ENCODE measurements at regions not wholly inside any gene's neighbourhood (a gene's known extent, or its start where the extent isn't known, plus 50 kb on each side); places are given as distances from the start of the nearest gene placed in this dataset.

DNA sequence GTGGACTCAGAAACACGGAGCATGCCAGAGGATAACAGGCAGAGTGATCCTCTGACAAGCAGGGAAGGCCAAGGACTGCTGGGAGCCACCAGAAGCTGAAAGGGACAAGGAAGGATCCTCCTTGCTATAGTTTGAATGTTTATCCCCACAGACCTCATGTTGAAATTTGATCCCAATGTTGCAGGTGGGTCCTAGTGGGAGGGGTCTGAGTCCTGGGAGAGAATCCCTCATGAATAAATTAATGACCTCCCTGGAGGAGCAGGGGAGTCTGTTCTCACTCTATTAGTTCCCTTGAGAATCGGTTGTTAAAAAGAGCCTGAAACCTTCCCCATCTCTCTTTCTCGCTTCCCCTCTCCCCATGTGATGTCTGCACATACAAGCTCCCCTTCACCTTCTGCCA lies 124.4 kb downstream of the FBXO15 start:
- no peak for DNase-seq (ENCODE audit: low read depth in 2 of 2)

DNA sequence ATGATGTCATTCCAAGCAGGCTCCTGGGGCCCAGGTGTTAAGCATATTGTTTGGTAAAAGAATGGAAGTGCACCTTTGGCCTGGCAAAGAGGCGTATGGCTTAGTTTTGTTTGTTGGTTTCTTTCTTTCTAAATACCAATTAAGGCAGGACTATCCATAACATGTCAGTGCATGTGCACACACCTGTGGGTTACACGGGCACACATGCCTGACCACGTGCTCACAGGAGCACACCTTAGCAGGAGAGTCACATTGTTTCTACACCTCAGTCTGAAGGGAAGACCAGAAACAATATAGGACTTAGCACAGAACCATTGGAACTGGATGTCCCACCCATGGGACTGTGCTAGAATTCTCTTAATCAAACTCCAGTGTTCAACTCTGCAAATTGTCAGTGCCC lies 127.8 kb downstream of the FBXO15 start:
- no peak for DNase-seq (ENCODE audit: low read depth in 2 of 2)

DNA sequence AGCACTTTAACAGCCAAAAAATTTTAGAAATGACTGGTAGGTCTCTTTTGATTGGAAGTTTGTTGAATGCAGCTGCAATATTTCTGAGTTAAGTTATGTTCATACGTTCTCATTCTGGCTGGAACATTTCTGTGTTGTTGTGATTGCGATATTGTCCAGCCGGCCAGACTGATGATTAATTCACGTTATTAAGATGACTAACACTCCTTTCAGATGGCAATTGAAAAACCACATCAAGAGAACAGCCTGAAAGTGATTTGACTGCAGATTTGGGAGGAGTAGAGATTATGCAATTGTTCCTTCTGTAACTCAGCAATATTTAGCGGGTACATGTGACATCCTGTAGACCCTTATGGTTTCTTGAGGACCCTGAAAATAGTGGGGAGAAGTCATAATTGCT lies 133.7 kb downstream of the FBXO15 start:
- no peak for DNase-seq (ENCODE audit: low read depth in 2 of 2)

DNA sequence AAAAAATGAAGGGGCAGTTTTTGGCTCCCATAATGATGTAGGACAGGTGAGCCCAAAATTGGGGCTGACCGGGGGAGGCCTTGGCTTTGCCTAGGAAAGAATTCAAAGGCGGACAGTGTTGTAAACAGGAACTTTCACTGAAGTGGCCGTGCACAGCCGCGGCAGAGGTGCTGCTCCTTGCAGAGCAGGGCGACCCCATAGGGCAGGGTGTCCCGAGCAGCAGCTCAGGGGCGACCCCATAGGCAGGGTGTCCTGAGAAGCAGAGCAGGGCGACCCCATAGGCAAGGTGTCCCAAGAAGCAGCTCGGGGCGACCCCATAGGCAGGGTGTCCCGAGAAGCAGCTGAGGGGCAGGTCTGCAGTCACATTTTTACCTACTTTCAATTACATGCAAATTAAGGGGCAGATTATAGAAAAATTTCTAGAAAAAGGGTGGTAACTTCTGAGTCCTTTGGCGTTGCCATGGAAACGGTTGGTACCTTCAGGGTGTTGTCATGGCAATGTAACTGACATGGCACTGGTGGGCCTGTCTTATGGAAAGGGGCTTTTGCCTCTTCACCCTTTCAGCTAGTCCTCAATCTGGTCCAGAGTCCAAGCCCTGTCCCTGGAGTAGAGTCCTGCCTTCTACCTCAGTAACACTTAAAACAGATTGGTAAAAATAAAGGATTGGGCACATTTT lies 134.5 kb downstream of the FBXO15 start:
- DNase-seq (ENCODE audit: low read depth in 2 of 2): no peak

DNA sequence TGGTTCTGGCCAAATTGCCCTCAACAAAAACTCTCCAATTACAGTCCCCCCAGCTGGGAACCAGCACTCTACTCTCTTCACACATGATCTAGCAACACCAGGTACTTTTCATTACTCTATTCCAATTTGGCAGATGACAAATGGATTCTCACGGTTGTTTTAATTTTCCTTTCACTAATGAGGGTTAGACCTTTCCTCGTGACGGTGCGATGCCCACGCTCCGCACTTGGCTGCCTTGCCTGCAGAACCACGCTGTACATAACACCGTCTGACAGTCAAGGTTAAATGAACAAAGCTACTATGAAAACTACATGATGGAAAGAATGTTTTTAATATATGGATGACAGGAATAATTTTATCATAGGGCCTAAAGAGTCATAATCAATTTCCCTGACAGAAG lies 141.5 kb downstream of the FBXO15 start:
- DNase-seq (ENCODE audit: low read depth in 2 of 2): no peak

DNA sequence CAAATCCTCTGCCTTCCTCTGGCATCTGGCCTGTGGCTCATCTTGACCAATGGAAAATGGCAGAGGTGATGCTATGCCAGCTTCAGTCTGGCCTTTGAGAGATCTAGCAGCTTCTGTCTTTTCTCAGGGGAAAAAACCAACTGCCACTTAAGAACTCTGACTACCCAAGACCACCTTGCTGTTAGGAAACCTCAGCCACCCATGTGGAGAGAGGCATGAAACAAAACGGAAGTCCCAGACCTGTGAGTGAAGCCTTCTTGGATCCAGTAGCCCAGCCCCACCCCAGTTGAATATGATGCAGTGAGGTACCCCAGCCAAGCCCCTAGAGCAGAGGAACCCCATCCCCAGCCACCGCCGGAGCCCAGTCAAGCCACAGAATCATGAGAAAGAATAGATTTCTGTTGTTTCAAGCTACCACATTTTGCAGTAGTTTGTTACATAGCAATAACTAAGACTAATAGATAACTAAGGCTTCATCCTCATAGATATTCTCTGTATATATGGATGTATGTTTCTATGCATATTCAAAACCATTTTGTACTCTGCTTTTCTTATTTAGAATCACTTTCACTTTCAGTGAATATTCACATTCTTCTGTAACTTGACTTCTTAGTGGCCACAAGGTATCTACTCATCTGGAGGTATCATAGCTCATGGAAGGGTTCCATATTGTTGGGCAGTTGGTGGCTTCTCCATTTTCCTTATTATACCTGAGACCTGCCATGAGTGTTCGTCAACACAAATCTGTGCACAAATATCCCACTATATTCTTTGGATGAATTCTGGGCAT lies 142.1 kb downstream of the FBXO15 start:
- DNase-seq (ENCODE audit: low read depth in 2 of 2): no peak

DNA sequence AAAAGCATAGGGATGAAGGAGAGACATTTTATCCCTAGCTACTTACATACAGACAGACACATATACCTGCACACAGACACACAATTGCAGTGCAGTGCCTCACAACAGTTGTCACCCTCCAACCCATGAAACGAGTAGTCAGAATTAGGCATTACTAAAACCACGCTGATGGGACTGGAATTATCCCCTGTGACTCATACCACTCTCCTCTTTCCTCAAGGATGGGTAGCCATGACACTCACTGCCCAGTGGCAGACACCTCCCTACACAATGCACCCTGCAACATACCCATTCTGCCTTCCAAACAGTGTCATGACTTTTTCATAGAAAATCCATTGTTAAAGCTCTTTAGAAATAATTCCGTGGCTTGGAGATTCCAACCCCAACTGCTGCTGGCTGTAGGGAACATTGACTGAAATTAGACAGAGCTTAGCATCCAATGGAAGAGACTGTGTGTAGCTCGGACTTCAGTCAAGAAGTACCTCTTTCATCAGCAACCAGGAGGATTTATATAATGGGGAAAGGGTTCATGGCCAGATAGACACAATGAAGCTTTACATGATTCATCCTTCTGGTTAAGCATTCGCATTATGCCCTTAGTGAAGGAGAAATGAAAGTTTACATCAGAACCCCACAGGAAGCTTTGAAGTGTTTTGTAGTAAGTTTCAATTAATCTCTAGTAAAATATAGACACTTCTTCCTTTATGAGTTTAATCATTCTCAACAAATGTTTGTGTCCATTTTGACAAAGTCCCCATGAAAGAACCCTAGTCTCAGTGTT lies 155.2 kb downstream of the FBXO15 start:
- DNase-seq (ENCODE audit: low read depth in 2 of 2): no peak

DNA sequence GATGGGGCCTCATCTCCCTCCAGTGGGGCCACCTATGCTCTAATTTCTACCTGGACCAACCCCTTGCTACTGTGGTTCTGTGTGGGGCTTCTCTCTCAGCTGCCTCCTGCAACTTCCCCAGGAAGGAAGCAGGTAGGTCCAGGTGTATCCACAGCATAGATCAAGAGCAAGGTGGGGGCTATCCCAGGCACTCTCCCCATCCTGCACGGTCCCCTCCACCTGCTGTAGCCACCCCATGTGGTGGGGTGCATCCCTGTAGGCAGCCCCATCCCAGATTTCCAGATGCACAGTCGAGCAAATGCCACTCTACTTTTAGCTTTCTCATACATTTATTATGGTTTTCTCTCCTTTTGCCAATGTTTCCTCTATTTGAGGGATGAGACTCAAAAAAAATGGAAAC lies 156.1 kb downstream of the FBXO15 start:
- no peak for DNase-seq (ENCODE audit: low read depth in 2 of 2)

DNA sequence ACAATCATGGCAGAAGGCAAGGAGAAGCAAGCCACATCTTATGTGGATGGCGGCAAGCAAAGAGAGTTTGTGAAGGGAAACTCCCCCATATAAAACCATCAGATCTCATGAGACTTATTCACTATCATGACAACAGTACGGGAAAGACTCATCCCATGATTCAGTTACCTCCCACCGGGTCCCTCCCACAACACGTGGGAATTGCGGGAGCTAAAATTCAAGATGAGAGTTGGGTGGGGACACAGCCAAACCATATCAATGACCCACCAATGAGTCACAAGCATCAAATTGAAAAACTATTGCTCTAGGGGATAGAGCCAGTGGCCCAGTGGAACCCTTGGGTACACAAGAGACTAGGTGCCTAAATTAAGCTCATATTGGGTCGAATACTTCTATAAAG lies 157.4 kb downstream of the FBXO15 start:
- no peak for DNase-seq (ENCODE audit: low read depth in 2 of 2)

DNA sequence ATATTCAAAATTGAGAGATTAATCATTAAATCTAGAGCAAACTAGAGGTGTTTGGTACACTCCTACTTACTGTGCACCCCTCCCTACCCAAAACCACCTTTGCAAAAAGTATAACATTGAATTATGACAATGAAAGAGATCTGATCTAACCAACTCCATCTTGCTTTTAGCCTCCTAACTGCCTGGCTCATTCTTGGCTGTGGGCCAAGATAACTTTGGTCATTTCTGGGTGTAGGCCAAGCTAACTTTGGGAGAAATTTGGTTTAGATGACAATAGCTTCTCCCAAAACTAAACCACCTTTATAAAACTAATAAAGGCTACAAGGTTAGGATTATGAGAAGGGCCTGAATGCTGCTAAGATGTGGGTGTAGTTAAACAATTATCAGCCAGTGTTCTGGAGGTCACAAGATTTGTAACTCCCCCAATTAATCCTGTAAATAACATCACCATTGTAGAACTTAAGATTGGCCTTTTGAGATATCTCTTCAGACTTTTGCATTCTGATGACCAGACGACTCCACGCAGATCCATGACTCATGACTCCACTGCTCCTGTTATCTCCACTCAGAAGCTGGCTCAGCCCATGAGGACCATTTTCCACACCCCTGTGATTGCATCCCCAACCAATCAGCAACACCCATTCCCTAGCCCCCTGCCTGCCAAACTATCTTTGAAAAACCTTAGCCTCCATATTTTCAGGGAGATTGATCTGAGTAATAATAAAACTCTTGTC lies 160.2 kb downstream of the FBXO15 start:
- no peak for DNase-seq (ENCODE audit: low read depth in 2 of 2)

DNA sequence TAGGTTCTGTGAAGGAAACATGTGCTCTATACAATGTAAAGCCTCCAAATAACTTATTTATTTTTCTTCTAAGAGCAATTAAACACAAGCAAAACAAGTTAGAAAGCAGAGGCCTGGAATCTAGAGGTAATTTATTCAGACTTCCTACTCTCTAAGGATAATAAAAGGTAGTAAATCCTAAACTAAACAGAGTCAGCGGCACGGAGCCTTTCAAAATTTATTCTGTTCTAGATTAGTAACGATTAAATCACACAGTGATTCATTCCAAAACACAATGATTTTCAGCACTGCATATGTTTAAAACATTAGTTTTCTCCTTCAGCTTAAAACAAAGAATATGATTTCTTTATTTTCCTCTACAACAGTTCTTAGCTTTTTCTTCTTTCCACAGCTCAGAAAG lies 160.9 kb downstream of the FBXO15 start:
- DNase-seq (ENCODE audit: low read depth in 2 of 2): no peak

DNA sequence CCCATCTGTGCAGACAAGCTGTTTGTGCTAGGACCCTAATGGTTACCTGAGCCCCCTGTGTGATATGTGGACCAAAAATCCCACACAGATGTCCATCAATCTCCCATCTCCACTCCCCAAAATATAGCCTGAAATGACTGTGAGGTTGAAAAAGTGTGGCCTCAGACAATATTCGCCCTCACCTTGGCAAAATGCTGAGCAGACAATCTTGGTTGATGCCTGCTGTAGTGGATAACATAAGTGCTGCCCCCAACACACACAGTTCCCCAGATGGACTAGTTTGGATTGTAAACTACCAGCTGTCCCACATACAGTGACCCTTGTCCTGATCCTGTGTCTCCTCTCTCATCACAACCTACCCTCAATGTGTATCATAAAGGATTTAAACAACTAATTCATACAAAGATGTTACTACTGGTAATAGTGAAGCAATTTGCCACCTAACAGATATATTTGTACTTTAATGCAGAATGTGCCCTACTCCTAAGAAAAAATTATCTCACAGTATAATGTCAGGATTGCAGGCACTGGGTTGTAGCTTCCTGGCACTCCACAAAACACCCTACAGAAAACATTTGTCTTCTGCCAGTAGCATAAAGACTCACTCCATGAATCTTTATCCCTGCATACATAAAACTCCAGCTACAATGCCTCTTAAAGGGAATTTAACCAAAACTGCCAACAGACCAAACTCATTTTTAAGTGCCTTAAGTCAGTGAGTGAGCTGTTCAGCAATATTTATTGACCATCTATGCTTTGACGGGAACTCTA lies 161.6 kb downstream of the FBXO15 start:
- no peak for DNase-seq (ENCODE audit: low read depth in 2 of 2)

DNA sequence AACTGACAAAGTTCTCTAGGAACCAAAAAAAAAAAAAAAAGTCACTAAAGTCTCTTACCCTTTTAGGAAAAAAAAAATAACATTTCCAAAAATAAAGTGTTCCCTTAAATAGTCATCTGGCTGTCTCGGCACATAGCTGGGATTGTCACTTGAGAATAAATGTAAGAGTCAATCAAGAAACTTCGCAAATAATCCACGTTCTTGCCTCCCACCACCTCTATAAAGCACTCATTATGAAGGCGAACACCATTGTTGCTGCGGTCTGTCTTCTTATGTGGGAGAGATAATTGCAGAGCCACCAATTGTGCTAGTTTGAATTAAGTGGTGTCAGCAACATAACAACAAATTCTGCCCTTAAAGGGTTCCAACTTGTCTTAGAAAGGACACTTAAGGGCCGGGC lies 163.7 kb downstream of the FBXO15 start:
- no peak for DNase-seq (ENCODE audit: low read depth in 2 of 2)

DNA sequence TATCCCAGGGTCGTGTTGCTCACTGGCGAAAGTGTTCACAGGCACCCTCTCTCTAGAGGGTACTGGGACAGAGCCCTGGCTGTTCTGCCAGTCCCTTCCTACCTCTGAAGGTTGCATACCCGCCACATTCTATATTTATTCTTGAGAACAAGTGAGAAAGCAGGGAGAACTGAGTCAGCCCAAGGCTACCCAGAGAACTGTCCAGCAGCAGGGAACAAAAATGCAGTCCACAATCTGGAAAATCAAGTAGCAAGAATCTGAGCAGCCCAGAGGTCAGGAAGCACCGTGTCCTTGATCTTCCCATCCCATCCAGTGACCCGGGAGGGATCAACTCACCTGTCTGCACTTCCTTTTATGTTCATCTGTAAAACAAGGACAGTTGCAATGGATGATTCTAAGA lies 164.1 kb downstream of the FBXO15 start:
- DNase-seq (ENCODE audit: low read depth in 2 of 2): no peak

DNA sequence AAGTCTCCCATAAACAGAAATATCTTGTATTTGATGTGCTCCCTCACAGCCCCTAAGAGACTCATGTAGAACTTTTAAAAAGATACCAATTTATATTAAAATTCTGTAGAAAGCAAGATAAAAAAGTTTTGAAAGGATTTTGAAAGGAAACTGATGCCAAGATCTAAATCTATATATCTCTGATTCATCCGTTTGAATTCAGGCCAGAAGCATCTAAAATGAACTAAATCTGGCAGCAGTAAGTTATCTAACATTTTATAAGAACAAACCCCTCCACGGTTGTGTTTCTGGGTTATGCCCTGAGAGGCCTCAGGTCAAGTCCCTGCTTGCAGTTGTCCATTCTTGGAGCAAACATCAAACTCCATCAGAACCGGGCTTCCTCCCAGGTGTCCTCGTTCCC lies 165.8 kb downstream of the FBXO15 start:
- DNase-seq (ENCODE audit: low read depth in 2 of 2): no peak

DNA sequence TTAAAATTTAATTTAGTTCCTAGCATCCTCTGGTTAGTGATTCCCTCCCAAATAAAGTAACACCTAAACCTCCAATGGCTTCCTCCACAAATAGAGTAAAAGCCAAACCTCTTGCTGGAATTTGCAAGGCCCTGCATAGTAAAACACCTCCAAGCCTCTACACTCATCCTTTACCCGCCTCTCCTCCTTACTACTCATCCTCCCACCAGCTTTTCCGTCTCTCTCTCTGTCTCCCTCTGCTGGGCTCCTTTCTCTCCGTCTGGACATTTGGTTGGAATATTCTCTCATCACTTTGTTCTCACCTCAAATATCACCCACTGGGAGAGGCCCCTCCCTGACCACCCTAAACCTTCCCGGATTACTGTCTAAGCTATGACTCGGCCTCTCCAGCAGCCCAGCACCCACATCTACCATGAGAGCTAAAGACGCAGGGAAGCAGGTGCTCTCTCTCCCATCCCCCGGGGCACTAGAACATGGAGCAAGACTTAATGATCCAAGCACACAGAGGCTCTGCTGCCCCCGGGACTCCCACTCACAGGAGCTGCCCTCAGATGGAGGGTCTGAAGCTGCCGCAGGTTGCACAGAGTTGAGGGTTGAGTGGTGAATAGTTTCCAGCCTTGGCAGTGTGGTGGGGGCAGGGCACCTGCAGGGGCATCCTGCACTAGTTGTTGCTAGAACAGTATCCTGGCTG lies 167.2 kb downstream of the FBXO15 start:
- DNase-seq (ENCODE audit: low read depth in 2 of 2): no peak

DNA sequence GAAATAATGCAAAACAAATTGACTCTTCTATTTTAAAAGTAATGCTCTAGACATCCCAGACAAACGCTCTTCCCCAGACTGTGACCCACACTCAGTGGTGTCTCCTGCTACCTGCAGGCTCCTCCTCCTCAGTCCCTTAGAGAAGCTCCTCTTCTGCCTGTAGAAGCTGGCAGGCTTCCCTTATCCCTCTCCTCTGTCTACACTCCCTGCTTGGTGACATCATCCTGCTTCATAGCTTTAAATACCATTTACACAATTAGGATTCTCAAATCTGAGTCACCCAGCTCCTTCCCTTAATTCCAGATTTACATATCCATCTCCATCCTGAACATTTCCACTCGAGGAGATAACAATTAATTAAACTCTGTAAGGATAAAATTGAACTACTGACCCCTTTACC lies 167.9 kb downstream of the FBXO15 start:
- no peak for DNase-seq (ENCODE audit: low read depth in 2 of 2)

DNA sequence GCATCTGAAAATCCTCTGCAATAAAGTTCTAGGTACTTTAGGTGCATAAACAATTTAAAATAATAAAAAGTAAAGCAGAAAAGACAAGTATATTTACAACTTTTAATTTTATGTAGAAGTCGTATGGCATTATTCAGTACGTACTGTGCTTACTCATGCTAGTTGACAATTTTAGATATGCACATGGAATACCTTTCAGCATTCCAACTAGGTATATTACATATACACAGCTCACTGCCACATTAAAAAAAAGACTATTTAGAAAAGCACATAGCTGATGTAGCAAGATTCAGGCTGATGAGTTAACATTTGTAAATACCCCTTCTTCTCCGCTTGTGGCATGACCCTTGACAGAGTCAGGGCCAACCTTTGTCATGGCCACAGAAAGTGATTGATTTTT lies 171.2 kb downstream of the FBXO15 start:
- no peak for DNase-seq (ENCODE audit: low read depth in 2 of 2)

DNA sequence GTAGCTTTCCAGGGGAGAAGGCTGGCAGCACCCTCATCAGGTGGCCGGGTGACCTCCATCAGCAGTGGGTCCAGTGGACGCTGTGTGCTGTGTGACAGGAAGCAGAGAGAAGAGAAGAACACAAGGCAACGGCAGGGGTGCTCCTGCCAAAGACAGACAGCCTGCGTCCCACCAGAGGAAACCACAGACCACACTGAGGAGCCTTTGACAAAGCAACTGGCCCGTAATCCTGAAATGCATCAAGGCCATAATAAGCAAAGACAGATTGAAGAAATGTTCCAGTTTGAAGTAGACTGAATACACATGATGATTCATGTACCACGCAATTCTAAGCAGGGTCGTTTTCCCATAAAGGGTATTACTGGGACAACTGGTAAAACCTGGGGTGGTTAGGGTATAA lies 172.4 kb downstream of the FBXO15 start:
- DNase-seq (ENCODE audit: low read depth in 2 of 2): peak in 1 of 2 donors; percentile 3

DNA sequence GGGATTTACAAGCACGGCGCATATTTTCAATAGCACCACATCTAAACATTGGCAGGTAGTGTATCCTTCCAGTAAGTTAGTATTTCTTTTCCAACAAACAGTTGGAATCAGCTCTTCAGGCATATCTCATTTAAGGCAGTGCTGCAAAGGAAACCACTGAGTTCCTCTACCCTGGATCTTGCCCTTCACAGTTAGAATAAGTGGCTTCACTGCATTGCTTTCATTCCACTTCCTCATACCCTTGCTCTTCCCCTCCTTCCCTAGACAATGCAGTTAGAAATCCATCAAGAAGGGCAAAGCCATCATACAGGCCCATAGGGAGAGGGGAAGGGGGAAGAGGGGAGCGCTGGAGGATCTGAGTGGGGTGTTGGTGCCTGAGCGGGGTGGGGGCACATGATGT lies 173.7 kb downstream of the FBXO15 start:
- DNase-seq (ENCODE audit: low read depth in 2 of 2): no peak

DNA sequence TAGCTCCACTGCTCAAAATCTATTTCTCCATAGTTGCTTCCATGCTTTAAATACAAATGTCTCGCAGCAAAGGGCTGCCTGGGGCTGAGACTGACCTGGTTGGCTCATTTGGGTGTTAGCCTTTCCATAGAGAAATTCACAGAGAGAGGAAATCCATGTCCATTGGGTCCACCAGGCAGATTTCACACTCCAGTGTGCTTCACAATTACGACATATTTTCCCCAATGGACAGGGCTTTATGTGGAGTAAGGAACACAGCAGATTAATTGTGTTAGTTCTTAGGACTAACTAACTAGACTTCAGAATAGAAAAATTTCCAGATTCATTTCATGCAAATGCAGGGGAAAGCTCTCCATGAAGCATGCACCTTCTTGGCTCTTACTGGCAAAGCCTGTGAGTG lies 180.7 kb downstream of the FBXO15 start:
- no peak for DNase-seq (ENCODE audit: low read depth in 2 of 2)
